ENCODE measurements at regions not wholly inside any gene's neighbourhood (a gene's known extent, or its start where the extent isn't known, plus 50 kb on each side); places are given as distances from the start of the nearest gene placed in this dataset.

GRCh38 chr17:34769899-34770298 lies 190.5 kb downstream of the TMEM132E start:
- no peaks in the 10 kb centered on the region for H3K4me1 ChIP-seq (ENCODE audit: insufficient read depth, low read length)
- H3K9me3 ChIP-seq (ENCODE audit: low read depth, low read length): no peaks in the 10 kb centered on the region
- DNase-seq (ENCODE audit: insufficient read length, low spot score, missing footprints): no peak
- no peaks in the 10 kb centered on the region for H3K27me3 ChIP-seq (ENCODE audit: insufficient read depth, low read length)
- H3K27ac ChIP-seq (ENCODE audit: low read depth, low read length): no peak overlapping the region
- H4K20me1 ChIP-seq (ENCODE audit: insufficient read depth, low read length): no peaks in the 10 kb centered on the region
- no peak overlapping the region for H3K4me2 ChIP-seq (ENCODE audit: insufficient read depth, low read length)
- no peaks in the 10 kb centered on the region for H3K79me2 ChIP-seq (ENCODE audit: insufficient read depth, low read length)
- H2AFZ ChIP-seq (ENCODE audit: low read length): no peak overlapping the region
- no peaks in the 10 kb centered on the region for H3K36me3 ChIP-seq (ENCODE audit: insufficient read depth, low read length)
- no peak for TF ChIP-seq CTCF (IDR thresholded peaks at IDR 0.05; ENCODE audit: extremely low read depth, low read depth, low read length)
- H3K4me3 ChIP-seq (ENCODE audit: insufficient read depth, low read length): no peak overlapping the region

- H3K9me3 ChIP-seq (ENCODE audit: low read depth, low read length): no peaks in the 10 kb centered on the region
- no peaks in the 10 kb centered on the region for H4K20me1 ChIP-seq (ENCODE audit: insufficient read depth, low read length)
- TF ChIP-seq CTCF (IDR thresholded peaks at IDR 0.05; ENCODE audit: extremely low read depth, low read depth, low read length): no peak
- H3K27me3 ChIP-seq (ENCODE audit: insufficient read depth, low read length): no peaks in the 10 kb centered on the region
- DNase-seq (ENCODE audit: insufficient read length, low spot score, missing footprints): no peak
- no peak overlapping the region for H3K4me3 ChIP-seq (ENCODE audit: insufficient read depth, low read length)
- no peak overlapping the region for H3K27ac ChIP-seq (ENCODE audit: low read depth, low read length)
- no peaks in the 10 kb centered on the region for H3K36me3 ChIP-seq (ENCODE audit: insufficient read depth, low read length)
- no peaks in the 10 kb centered on the region for H3K79me2 ChIP-seq (ENCODE audit: insufficient read depth, low read length)
- no peak overlapping the region for H2AFZ ChIP-seq (ENCODE audit: low read length)
- H3K4me1 ChIP-seq (ENCODE audit: insufficient read depth, low read length): no peaks in the 10 kb centered on the region
- no peak overlapping the region for H3K4me2 ChIP-seq (ENCODE audit: insufficient read depth, low read length)
Observed at GRCh38 chr17:34769049-34769448, 189.7 kb downstream of the TMEM132E start.

GRCh38 chr17:34765291-34765690 lies 185.9 kb downstream of the TMEM132E start:
- Histone ChIP-seq H2AFZ (ENCODE audit: low read length) (no peak overlapping the region), H3K4me2 (ENCODE audit: insufficient read depth, low read length) (no peak overlapping the region), H4K20me1 (ENCODE audit: insufficient read depth, low read length) (no peaks in the 10 kb centered on the region), H3K79me2 (ENCODE audit: insufficient read depth, low read length) (no peaks in the 10 kb centered on the region), H3K4me1 (ENCODE audit: insufficient read depth, low read length) (no peaks in the 10 kb centered on the region), H3K36me3 (ENCODE audit: insufficient read depth, low read length) (no peaks in the 10 kb centered on the region), H3K27me3 (ENCODE audit: insufficient read depth, low read length) (no peaks in the 10 kb centered on the region), H3K4me3 (ENCODE audit: insufficient read depth, low read length) (no peak overlapping the region), H3K9me3 (ENCODE audit: low read depth, low read length) (no peaks in the 10 kb centered on the region), H3K27ac (ENCODE audit: low read depth, low read length) (no peak overlapping the region)
- DNase-seq (ENCODE audit: insufficient read length, low spot score, missing footprints): no peak
- TF ChIP-seq CTCF (IDR thresholded peaks at IDR 0.05; ENCODE audit: extremely low read depth, low read depth, low read length): no peak

GRCh38 chr17:34764716-34765115 lies 185.3 kb downstream of the TMEM132E start:
- no peak for TF ChIP-seq CTCF (IDR thresholded peaks at IDR 0.05; ENCODE audit: extremely low read depth, low read depth, low read length)
- DNase-seq (ENCODE audit: insufficient read length, low spot score, missing footprints): no peak
- Histone ChIP-seq H3K4me1 (ENCODE audit: insufficient read depth, low read length) (no peaks in the 10 kb centered on the region), H3K9me3 (ENCODE audit: low read depth, low read length) (no peaks in the 10 kb centered on the region), H3K79me2 (ENCODE audit: insufficient read depth, low read length) (no peaks in the 10 kb centered on the region), H2AFZ (ENCODE audit: low read length) (no peak overlapping the region), H4K20me1 (ENCODE audit: insufficient read depth, low read length) (no peaks in the 10 kb centered on the region), H3K27me3 (ENCODE audit: insufficient read depth, low read length) (no peaks in the 10 kb centered on the region), H3K27ac (ENCODE audit: low read depth, low read length) (no peak overlapping the region), H3K4me2 (ENCODE audit: insufficient read depth, low read length) (no peak overlapping the region), H3K4me3 (ENCODE audit: insufficient read depth, low read length) (no peak overlapping the region), H3K36me3 (ENCODE audit: insufficient read depth, low read length) (no peaks in the 10 kb centered on the region)

Data from osteoblast (primary cell).